HG02623 (cell line): ENCODE measurements at regions not wholly inside any gene's neighbourhood (a gene's known extent, or its start where the extent isn't known, plus 50 kb on each side); places are given as distances from the start of the nearest gene placed in this dataset.

ENCODE experiments used
- ATAC-seq: cut with Tn5 transposase; IDR thresholded peaks from one replicate; pipeline ENCODE4 v1.9.1; 2021; ENCODE audit warnings: moderate library complexity; ENCODE audit not compliant: unreplicated experiment

- ATAC-seq: no peak
Observed at GRCh38 chr6:169902070-169902469, 150.6 kb downstream of the ERMARD start.

- ATAC-seq: no peak
Observed at GRCh38 chr6:169899481-169900145, 148.2 kb downstream of the ERMARD start.

GRCh38 chr6:169898788-169899480 is 147.5 kb downstream of the ERMARD start:
- ATAC-seq: no peak

GRCh38 chr6:169897601-169898358 is 146.4 kb downstream of the ERMARD start:
- no peak for ATAC-seq

DNA sequence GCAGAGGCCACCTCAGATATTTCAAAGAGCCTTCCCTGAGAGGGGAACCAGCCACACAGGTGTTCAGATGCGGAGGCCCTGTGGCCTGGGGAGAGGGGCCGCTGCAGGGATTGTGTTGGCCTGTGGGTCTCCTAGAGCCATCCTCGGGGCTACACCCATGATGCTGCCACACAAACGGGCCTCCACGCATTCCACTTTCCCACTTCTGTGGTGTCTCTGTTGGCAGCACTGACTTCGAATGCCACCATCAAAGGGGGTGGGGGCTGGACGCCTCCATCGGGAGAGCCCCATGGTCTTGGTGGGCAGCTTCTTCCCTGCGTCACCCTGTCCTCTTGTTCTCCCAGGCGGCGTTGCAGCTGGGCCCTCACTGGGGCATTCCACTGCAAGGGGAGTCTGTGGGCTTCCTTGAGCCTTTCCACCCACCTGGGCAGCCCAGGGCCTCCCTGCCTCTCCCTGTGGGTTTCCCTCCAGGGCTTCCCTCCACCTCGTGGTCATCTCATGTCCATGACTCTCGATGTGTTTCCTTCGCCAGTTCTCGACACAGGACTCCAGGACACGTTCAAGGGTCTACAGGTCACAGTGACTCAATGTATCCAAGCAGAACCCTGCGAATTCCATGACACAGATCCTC is 145.5 kb downstream of the ERMARD start:
- no peak for ATAC-seq

- ATAC-seq: no peak
Observed at GRCh38 chr6:169895926-169896761, 144.7 kb downstream of the ERMARD start.

DNA sequence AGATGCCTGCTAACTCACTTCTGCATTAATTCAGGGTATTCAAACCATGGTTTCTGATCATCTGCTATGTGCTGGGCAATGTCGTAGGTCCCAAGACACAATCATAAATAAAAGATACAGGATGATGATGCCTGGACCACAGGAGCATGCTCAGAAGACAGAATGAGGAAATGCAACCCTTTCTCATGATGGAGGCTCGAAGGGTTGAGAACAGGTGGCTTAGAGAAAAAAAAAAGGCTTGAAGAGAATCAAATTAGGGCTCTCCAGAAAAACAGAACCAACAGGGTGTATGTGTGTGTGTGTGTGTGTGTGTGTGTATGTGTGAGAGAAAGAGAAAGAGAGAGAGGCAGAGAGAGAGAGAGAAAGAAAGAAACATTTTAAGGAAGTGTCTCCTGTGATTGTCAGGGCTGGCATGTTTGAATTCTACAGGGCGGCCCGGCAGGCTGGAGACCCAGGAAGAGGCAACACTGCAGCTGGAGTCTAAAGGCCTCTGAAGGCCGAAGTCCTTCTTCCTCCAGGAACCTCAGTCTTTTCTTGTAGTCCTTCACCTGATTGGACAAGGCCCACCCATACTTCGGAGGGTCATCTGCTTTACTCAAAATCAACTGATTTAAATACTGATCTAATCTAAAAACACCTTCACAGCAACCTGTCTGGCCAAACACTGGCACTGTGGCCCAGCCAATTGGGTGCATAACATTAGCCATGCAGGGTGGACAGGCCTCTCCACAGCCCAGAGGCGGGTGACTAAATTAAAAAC is 143.8 kb downstream of the ERMARD start:
- ATAC-seq: no peak

DNA sequence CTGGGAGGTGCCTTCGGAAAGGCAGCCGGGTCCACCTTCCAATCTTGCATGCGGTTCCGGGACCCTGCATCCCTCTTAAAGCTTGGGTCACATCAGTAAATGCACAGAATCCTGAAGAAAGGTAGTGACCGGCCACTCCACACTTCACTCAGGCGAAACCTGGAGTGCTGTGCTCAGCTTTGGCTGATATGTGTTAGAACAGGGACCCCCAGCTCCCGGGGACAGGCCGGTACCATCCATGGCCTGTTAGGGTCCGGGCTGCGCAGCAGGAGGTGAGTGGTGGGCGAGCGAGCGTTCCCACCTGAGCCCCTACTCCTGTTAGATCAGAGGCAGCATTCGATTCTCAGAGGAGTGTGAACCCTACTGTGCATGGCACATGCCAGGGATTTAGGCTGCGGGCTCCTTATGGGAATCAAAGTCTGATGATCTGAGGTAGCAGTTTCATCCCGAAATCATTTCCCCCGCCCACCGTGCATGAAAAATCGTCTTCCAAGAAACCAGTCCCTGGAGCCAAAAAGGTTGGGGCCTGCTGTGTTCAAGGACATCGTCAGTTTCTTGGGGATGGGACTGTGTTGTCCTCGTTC is 143.0 kb downstream of the ERMARD start:
- no peak for ATAC-seq

- no peak for ATAC-seq
Observed at GRCh38 chr6:169893624-169894023, 142.2 kb downstream of the ERMARD start.

DNA sequence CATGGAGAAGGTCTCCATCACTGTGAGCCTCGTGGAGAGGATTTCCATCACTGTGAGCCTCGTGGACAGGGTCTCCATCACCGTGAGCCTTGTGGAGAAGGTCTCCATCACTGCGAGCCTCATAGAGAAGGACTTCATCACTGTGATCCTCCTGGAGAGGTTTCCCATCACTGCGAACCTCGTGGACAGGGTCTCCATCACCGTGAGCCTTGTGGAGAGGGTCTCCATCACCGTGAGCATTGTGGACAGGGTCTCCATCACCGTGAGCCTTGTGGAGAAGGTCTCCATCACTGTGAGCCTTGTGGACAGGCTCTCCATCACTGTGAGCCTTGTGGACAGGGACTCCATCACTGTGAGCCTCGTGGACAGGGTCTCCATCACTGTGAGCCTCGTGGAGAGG is 140.4 kb downstream of the ERMARD start:
- ATAC-seq: no peak

- no peak for ATAC-seq
Observed at GRCh38 chr6:169891421-169891820, 140.0 kb downstream of the ERMARD start.

DNA sequence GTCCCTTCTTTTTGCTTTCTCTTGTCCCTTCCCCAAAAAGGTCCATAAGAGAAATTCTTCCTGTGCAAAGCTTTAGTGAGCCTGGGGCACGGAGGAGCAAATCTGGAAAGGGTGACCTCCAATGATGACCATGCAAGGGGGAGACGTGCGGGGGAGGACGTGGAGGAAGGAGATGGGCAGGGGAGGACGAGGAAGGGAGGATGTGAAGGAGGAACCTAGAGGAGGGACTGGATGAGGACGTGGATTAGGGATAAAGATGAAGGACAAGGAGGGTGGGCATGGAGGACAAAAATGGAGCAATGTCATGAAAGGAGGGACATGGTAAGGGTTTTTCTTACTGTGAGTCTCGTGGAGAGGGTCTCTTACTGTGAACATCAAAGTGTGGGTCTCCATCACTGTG is 139.5 kb downstream of the ERMARD start:
- ATAC-seq: no peak

- no peak for ATAC-seq
Observed at GRCh38 chr6:169890049-169890448, 138.6 kb downstream of the ERMARD start.

- no peak for ATAC-seq
Observed at GRCh38 chr6:169887529-169888140, 136.2 kb downstream of the ERMARD start.

GRCh38 chr6:169886631-169887227 is 135.3 kb downstream of the ERMARD start:
- ATAC-seq: no peak

DNA sequence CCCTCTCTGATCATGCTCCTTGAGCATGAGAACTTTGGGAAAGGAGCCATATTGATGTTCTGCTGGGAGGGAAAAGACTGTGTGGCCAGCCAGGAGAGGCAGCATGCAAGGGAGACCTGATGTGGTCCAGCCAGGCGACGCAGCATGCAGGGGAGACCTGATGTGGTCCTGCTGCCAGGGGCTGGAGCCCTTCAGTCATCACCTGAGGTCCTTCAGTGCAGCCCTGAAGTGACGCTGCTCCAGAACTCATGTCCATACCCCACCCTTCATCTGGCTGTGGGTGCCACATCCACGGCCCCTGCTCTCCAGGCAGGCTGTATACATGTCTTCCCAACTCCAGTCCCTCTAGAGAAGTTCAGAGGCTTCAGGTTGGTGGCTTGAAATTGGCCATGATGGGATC is 134.4 kb downstream of the ERMARD start:
- no peak for ATAC-seq

DNA sequence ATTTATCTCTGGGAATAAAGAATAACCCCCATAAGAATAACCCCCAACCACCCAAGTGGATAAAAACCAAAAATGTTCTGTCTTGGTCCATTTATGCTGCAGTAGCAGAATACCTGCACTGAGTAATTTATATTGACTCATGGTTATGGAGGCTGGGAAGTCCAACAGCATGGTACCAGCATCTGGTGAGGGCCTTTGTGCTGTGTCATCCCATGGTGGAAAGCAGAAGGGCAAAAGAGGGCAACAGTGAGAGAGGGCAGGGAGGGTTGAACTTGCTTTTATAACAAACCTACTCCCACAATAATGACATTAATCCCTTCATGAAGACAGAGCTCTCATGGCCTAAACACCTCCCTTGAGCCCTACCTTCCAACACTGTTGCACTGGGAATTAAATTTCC is 133.7 kb downstream of the ERMARD start:
- no peak for ATAC-seq

GRCh38 chr6:169884158-169884557 is 132.7 kb downstream of the ERMARD start:
- no peak for ATAC-seq

DNA sequence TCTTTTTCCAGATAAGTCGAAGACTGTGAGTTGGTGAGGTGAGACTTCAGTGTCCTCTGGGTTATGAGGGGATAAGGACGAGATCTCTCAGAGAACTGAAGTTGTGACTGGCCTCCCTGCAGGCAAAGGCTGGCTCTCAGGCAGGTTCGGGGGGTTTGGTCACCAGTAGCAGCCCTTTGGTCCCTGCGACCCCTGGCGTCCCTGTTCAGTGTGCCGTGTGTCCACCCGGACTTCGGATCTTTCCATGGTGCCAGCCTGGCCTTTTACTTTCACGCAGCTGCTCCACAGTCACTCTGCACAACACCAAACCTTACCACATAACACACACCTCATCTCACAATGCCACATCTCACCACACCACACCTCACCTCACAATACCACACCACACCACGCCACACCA is 131.9 kb downstream of the ERMARD start:
- no peak for ATAC-seq
